LNCaP clone FGC (cell line): ENCODE measurements at regions not wholly inside any gene's neighbourhood (a gene's known extent, or its start where the extent isn't known, plus 50 kb on each side); places are given as distances from the start of the nearest gene placed in this dataset.

Experiments used
- DNase-seq: peaks from one replicate; pipeline ENCODE4 v3.0.0-alpha.2; 2011; ENCODE audit warnings: low read depth
- H3K4me3 ChIP-seq: 2 replicates; pipeline ENCODE4 v1.5.1; 2011; ENCODE audit warnings: mild to moderate bottlenecking, low read depth, low read length, control low read depth
- CTCF ChIP-seq: IDR thresholded peaks from 2 replicates; pipeline ENCODE4 v1.5.1; 2012; ENCODE audit warnings: mild to moderate bottlenecking; ENCODE audit not compliant: control insufficient read depth, insufficient read depth; ENCODE audit errors: extremely low read depth

GRCh38 chr1:56411484-56412180, 167.7 kb downstream of the PLPP3 start:
- no peak for TF ChIP-seq CTCF
- no peak overlapping the region for H3K4me3 ChIP-seq
- DNase-seq, result no peak

GRCh38 chr1:56411021-56411420, 168.3 kb downstream of the PLPP3 start:
- H3K4me3 ChIP-seq, result no peak overlapping the region
- no peak for TF ChIP-seq CTCF
- no peak for DNase-seq

GRCh38 chr1:56410405-56410804, 169.0 kb downstream of the PLPP3 start:
- TF ChIP-seq CTCF, result no peak
- H3K4me3 ChIP-seq, result no peak overlapping the region
- DNase-seq, result no peak

GRCh38 chr1:56409112-56409691, 170.2 kb downstream of the PLPP3 start:
- H3K4me3 ChIP-seq, result no peak overlapping the region
- DNase-seq, result no peak
- peak; percentile 62 for TF ChIP-seq CTCF

- no peak for TF ChIP-seq CTCF
- no peak overlapping the region for H3K4me3 ChIP-seq
- DNase-seq, result no peak
Measured at GRCh38 chr1:56406821-56407220, 172.5 kb downstream of the PLPP3 start.

- no peak overlapping the region for H3K4me3 ChIP-seq
- TF ChIP-seq CTCF, result no peak
- no peak for DNase-seq
Measured at GRCh38 chr1:56404561-56405030, 174.8 kb downstream of the PLPP3 start.
